ENCODE measurements at regions not wholly inside any gene's neighbourhood (a gene's known extent, or its start where the extent isn't known, plus 50 kb on each side); places are given as distances from the start of the nearest gene placed in this dataset.

- no peak for DNase-seq (ENCODE audit: low spot score)
- no peak for TF ChIP-seq CTCF (IDR thresholded peaks at IDR 0.05; ENCODE audit: extremely low read depth, missing control alignments)
These were observed 280.6 kb upstream of the CLNK start for GRCh38 chr4:10965196-10965595.

DNA sequence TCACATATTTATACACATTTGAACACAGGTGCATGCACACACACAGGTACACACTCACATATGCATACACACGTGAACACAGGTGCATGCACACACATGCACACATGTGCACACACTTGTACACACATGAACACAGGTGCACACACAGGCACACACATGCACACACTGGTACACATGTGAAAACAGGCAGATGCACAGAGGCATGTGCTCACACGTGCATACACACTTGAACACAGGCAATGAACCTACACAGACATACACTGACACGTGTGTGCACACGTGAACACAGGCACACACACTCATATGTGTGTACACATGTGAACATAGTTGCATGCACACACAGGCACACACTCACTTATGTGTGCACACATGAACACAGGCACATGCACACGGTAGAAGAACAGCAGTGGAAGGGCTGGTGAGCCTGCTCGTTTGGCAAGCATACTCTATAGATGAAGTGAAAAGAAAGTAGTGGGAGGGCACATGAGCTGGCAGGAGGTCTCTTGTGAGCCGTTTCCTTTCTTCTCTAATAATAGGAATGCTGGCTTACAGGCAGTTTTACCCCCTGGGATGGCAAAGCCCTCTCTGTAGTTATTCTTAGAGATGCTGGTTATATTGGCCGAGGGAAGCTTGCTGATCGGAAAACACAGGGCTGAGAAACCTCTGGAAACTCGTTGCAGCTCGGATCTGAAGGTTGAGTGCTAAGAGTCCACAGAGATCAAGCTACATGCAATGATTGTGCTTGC is 279.6 kb upstream of the CLNK start:
- DNase-seq (ENCODE audit: low spot score): no peak
- TF ChIP-seq CTCF (IDR thresholded peaks at IDR 0.05; ENCODE audit: extremely low read depth, missing control alignments): no peak

- no peak for TF ChIP-seq CTCF (IDR thresholded peaks at IDR 0.05; ENCODE audit: extremely low read depth, missing control alignments)
- no peak for DNase-seq (ENCODE audit: low spot score)
These were observed 278.7 kb upstream of the CLNK start for GRCh38 chr4:10963241-10963640.

DNA sequence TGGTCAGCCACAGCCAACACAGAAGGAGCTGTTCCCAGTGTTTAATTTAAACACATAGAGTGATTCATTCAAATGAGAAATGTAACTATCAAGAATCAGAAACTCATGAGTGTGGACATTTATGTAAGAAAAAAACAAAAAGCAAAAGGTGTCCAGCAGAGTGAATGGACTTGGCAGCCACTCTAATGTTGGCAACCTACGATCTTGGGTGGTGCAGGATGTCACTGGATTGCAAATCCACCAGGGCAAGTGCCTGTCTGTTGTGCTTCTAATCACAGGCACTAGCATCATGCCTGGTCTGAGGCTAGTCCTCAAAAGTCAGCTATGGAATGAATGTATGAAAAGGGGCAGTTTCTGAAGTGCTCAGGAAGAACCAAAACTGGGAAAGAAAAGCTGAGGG is 277.7 kb upstream of the CLNK start:
- no peak for TF ChIP-seq CTCF (IDR thresholded peaks at IDR 0.05; ENCODE audit: extremely low read depth, missing control alignments)
- DNase-seq (ENCODE audit: low spot score): no peak

- no peak for DNase-seq (ENCODE audit: low spot score)
- no peak for TF ChIP-seq CTCF (IDR thresholded peaks at IDR 0.05; ENCODE audit: extremely low read depth, missing control alignments)
These were observed 275.8 kb upstream of the CLNK start for GRCh38 chr4:10960389-10960788.

DNA sequence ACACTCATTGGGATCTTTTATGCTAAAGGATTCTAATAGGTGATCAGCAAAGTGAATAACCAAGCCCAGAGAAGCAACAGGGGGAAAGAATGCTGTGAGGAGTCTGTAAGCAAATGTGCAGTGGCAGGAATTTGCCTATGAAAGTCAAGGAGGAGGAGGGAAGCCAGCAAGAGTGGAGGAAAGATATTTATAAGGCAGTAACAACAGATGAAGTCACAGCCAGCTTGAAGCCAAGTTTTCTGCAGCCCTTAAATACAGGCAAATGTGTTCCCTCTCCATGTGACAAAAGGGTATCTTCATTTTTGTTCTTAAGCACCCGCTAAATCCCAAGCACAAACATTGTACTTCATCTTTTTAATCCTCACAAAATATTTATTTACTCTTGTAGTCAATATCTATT is 275.0 kb upstream of the CLNK start:
- TF ChIP-seq CTCF (IDR thresholded peaks at IDR 0.05; ENCODE audit: extremely low read depth, missing control alignments): no peak
- DNase-seq (ENCODE audit: low spot score): no peak

- no peak for TF ChIP-seq CTCF (IDR thresholded peaks at IDR 0.05; ENCODE audit: extremely low read depth, missing control alignments)
These were observed 273.8 kb upstream of the CLNK start for GRCh38 chr4:10958226-10958856.

More at GRCh38 chr4:10958226-10958856, 273.8 kb upstream of the CLNK start:
- DNase-seq (ENCODE audit: low spot score): no peak
